ENCODE measurements at regions not wholly inside any gene's neighbourhood (a gene's known extent, or its start where the extent isn't known, plus 50 kb on each side); places are given as distances from the start of the nearest gene placed in this dataset.

DNA sequence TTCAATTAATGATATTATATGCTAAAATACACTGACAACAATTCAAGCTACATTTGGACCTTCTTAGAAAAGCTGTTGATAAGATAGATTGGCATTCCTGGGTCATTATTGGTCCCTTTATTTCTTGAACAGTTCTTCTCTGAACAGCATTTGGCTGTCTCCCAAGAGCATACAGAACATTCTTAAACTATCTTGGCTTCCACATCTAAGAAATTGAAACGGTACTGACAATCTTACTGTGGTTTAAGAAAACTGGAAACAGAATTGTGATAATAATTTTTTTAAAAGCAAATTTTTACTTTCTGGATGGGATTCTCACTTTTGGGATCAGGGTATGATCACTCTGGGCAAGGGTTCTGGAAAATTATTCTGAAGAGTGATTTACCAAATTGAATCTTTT is 161.7 kb upstream of the ZNF385D start:
- Histone ChIP-seq H3K27me3 (replicated peaks; ENCODE audit: insufficient read depth, low read depth, low read length, poor library complexity) (no peaks in the 10 kb centered on the region), H3K9me3 (ENCODE audit: low read depth, low read length, poor library complexity, severe bottlenecking) (peaks cover 24% of the 10 kb centered on the region), H3K27ac (ENCODE audit: low read depth, low read length, poor library complexity, severe bottlenecking) (no peak overlapping the region), H3K36me3 (ENCODE audit: insufficient read depth, low read length, poor library complexity, severe bottlenecking) (no peaks in the 10 kb centered on the region), H3K4me3 (ENCODE audit: low read depth, low read length, poor library complexity, severe bottlenecking) (no peak overlapping the region), H3K4me1 (ENCODE audit: insufficient read depth, low read length, poor library complexity, severe bottlenecking) (no peaks in the 10 kb centered on the region)
- TF ChIP-seq, protein P1, sequence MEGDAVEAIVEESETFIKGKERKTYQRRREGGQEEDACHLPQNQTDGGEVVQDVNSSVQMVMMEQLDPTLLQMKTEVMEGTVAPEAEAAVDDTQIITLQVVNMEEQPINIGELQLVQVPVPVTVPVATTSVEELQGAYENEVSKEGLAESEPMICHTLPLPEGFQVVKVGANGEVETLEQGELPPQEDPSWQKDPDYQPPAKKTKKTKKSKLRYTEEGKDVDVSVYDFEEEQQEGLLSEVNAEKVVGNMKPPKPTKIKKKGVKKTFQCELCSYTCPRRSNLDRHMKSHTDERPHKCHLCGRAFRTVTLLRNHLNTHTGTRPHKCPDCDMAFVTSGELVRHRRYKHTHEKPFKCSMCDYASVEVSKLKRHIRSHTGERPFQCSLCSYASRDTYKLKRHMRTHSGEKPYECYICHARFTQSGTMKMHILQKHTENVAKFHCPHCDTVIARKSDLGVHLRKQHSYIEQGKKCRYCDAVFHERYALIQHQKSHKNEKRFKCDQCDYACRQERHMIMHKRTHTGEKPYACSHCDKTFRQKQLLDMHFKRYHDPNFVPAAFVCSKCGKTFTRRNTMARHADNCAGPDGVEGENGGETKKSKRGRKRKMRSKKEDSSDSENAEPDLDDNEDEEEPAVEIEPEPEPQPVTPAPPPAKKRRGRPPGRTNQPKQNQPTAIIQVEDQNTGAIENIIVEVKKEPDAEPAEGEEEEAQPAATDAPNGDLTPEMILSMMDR (conservative IDR thresholded peaks at IDR 0.05; ENCODE audit: low read depth, low read length), result no peak
- no peak for TF ChIP-seq EZH2 (IDR thresholded peaks at IDR 0.05; ENCODE audit: borderline replicate concordance, low read depth, low read length, poor library complexity, severe bottlenecking)
- no TSS peak for BruUV-seq (replicated peaks)
- intact Hi-C loops (cut with micrococcal nuclease; ENCODE audit: unreplicated experiment), result no loop called here
- ChIA-PET CTCF (no interaction called here), POLR2A (ENCODE audit: low non-redundant PET) (no interaction called here)
- DNase-seq (ENCODE audit: low spot score), result no peak

GRCh38 chr3:21913791-21914190 is 162.8 kb upstream of the ZNF385D start:
- TF ChIP-seq, protein P1 (conservative IDR thresholded peaks at IDR 0.05; ENCODE audit: low read depth, low read length), result no peak
- no peak for TF ChIP-seq EZH2 (IDR thresholded peaks at IDR 0.05; ENCODE audit: borderline replicate concordance, low read depth, low read length, poor library complexity, severe bottlenecking)
- BruUV-seq (replicated peaks), result no TSS peak
- intact Hi-C loops (cut with micrococcal nuclease; ENCODE audit: unreplicated experiment), result no loop called here

GRCh38 chr3:21914451-21914850 is 163.4 kb upstream of the ZNF385D start:
- BruUV-seq (replicated peaks), result no TSS peak
- Histone ChIP-seq H3K27me3 (replicated peaks; ENCODE audit: insufficient read depth, low read depth, low read length, poor library complexity) (no peaks in the 10 kb centered on the region), H3K27ac (ENCODE audit: low read depth, low read length, poor library complexity, severe bottlenecking) (no peak overlapping the region), H3K9me3 (ENCODE audit: low read depth, low read length, poor library complexity, severe bottlenecking) (peaks cover 19% of the 10 kb centered on the region), H3K36me3 (ENCODE audit: insufficient read depth, low read length, poor library complexity, severe bottlenecking) (no peaks in the 10 kb centered on the region), H3K4me1 (ENCODE audit: insufficient read depth, low read length, poor library complexity, severe bottlenecking) (no peaks in the 10 kb centered on the region), H3K4me3 (ENCODE audit: low read depth, low read length, poor library complexity, severe bottlenecking) (no peak overlapping the region)
- ChIA-PET CTCF (no interaction called here), POLR2A (ENCODE audit: low non-redundant PET) (no interaction called here)
- intact Hi-C loops (cut with micrococcal nuclease; ENCODE audit: unreplicated experiment), result no loop called here
- TF ChIP-seq, protein P1 (conservative IDR thresholded peaks at IDR 0.05; ENCODE audit: low read depth, low read length), result no peak
- TF ChIP-seq EZH2 (IDR thresholded peaks at IDR 0.05; ENCODE audit: borderline replicate concordance, low read depth, low read length, poor library complexity, severe bottlenecking), result no peak
- no peak for DNase-seq (ENCODE audit: low spot score)

More at GRCh38 chr3:21913791-21914190, 162.8 kb upstream of the ZNF385D start:
- Histone ChIP-seq H3K4me1 (ENCODE audit: insufficient read depth, low read length, poor library complexity, severe bottlenecking) (no peaks in the 10 kb centered on the region), H3K4me3 (ENCODE audit: low read depth, low read length, poor library complexity, severe bottlenecking) (no peak overlapping the region), H3K27ac (ENCODE audit: low read depth, low read length, poor library complexity, severe bottlenecking) (no peak overlapping the region), H3K36me3 (ENCODE audit: insufficient read depth, low read length, poor library complexity, severe bottlenecking) (no peaks in the 10 kb centered on the region), H3K27me3 (replicated peaks; ENCODE audit: insufficient read depth, low read depth, low read length, poor library complexity) (no peaks in the 10 kb centered on the region), H3K9me3 (ENCODE audit: low read depth, low read length, poor library complexity, severe bottlenecking) (peaks cover 19% of the 10 kb centered on the region)
- ChIA-PET POLR2A (ENCODE audit: low non-redundant PET) (no interaction called here), CTCF (no interaction called here)
- DNase-seq (ENCODE audit: low spot score), result no peak
